ENCODE measurements at regions not wholly inside any gene's neighbourhood (a gene's known extent, or its start where the extent isn't known, plus 50 kb on each side); places are given as distances from the start of the nearest gene placed in this dataset.
"Not testable (repeated sequence)": the region's sequence is repeated elsewhere in the genome, so short reads cannot be mapped to it uniquely, and the experiment has no call there.

DNA sequence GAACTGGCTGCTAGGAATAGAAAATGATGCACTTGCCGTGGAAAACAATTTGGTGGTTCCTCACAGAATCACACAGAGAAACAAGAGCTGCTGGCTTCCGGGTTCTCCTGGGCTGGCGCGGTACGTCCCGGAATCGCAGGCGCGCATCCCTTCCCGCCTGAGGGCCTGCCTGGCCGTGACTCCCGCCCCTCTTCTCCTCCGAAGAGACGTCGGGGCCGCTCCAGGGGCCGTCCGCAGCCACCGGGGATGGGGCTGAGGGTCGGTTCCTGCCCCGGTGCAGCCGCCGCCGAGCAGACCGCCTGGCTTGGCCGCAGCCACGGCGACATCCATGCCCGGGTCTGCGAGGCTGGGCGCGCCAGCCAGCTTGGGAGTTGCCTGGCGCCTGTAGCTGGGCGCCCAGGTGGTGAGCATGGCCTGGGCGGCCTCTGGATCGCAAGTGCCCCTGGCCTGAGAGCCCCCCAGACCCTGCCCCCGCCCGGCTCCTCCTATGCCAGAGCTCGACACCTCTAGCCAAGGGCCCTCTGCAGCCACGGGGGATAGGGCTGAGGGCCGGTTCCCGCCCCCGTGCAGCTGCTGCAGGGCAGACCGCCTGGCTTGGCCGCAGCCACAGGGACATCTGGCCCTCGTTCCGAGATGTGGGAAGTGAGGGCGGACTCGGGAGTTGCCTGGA is 83.9 kb upstream of the ZNG1F start:
- not testable (repeated sequence) for DNase-seq

DNA sequence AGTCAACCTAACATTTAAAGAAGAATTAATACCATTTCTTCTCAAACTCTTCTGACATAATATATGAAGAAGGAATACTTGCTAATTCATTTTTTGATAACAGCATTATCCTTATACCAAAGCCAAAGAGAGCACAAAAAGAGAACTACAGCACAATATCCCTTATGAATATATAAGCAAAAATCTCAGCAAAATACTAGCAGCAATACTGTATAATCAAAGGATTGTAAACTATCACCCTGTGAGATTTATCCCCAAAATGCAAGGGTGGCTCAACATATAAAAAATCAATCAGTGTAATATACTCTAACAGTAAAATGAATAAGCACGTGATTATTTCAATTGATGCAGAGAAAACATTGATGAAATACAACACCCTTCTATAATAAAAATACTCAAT is 81.9 kb upstream of the ZNG1F start:
- not testable (repeated sequence) for DNase-seq

DNA sequence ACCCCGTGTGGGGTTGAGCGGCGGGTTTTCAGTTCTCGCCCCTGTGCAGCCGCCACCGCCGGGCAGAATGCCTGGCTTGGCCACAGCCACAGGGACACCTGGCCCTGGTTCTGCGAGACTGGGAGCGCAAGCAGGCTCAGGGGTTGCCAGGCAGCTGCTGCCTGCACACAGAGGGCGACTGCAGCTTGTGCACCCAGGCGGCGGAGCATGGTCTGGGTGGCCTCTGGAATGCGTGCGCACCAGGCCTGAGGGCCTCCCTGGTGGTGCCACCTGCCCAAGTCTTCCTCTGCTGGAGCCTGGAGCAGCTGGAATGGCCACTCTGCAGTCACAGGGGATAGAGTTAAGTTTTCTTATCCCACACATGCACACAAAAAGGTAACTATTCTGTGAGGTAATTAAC is 80.4 kb upstream of the ZNG1F start:
- DNase-seq = not testable (repeated sequence)

DNA sequence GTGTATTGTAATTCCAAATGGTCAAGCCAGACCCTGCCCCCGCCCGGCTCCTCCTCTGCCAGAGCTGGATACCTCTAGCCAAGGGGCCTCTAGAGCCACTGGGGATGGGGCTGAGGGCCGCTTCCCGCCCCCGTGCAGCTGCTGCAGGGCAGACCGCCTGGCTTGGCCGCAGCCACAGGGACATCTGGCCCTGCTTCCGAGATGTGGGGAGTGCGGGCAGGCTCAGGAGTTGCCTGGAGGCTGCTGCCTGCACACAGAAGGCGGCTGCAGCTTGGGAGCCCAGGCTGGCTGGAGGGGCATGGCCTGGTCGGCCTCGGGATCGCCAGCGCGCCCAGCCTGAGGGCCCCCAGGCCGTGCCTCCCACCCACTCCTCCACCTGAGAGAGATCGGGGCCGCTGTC is 79.9 kb upstream of the ZNG1F start:
- not testable (repeated sequence) for DNase-seq

DNA sequence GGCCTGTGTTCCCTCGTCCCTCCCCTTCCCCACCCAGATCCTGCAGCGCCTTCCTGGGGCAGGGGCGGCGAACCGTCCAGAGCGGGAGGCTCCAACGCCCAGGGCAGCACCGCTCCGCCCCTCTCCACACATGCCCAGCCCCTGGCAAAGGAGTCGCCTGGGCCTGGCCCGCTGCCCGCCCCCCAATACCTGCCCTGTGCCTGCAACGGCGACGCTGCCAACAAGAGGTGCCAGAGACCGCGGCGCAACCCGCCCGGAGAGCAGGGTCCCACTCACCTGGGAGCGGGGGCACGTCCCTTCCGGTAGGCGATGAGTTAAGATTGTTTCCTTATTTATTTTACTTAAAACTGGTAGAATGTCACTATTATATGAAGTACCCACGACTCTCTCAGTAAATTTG is 77.5 kb upstream of the ZNG1F start:
- not testable (repeated sequence) for DNase-seq

DNA sequence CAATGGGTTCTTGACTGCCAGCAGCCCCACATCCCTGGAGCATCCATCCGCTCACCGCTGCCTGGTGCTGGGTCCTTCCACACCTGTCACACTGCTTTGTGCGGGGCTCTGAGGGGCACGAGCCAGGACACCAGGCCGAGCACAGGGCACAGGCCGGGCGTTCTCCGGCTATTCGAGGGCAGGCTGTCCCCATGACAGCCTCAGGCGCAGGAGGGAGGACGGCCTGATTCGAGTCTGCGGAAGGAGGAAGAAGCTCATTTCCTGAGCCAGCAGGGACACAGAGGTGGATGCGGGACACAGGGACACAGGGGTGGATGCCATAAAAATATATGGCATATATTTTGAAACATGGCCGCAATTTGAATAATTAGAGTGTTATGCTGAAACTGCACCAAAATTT is 76.9 kb upstream of the ZNG1F start:
- DNase-seq = not testable (repeated sequence)

DNA sequence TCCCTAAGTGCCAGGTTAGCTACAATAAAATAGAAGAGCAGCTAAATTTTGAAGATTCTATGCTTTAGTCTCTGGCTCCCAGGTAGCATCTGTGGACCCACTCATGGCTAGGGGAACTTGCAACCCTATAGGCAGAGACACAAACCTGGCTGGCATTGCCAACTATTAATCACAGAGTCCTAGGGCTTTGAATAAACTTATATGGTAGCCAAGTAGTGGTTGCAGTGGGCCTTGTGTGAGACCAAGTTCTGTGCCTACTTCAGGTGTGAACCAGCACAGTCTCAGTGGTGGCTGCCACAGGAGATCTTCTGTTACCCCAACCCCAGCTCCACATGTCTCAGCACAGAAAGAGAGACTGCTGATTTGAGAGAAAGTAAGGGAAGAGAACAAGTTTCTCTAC is 62.9 kb upstream of the ZNG1F start:
- DNase-seq = not testable (repeated sequence)

DNA sequence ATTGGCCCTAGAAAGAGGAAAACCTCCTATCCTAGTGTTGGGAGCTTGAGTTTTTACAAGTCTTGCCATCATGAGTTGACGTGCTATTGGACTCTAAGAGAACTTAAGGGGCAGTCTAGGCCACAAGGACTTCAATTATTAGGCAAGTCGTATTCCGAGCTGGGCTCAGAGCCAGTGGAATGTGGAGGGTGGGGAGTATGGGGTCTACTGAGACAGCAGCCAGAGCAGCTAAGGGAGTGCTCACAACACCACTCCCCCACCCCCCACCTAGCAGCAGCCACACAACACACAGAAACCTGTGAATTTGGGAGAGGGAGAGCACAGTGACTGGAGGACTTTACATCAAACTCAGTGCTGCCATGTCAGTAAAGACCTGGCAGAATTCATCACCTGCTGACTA is 62.0 kb upstream of the ZNG1F start:
- DNase-seq = not testable (repeated sequence)

DNA sequence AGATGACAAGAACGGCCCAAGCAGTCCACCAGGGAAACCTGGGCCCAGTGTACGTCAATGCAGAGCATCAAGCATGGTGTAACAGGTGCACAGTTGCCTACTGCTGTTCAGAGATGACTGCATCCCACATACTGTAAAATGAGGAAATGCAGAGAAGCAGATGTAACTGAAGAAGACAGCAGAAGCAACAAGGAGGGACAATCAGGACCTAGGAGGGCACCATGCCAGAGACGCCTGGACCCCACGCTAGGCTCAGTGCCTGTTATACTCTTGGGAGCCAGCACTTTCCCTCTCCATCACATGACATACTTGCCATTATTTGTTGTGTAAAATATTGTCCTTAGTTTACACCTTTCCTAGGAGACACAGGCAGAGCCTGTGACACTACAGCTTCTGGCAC is 57.6 kb upstream of the ZNG1F start:
- DNase-seq = not testable (repeated sequence)

Measured in suppressor macrophage treated with lipopolysaccharide for 4 hours (primary cell).